ENCODE measurements at regions not wholly inside any gene's neighbourhood (a gene's known extent, or its start where the extent isn't known, plus 50 kb on each side); places are given as distances from the start of the nearest gene placed in this dataset.

- Histone ChIP-seq H3K4me3 (ENCODE audit: insufficient read depth, low read depth, low read length, poor library complexity, severe bottlenecking) (no peak overlapping the region), H3K4me1 (ENCODE audit: control insufficient read depth, insufficient read depth, low read length, poor library complexity, severe bottlenecking) (no peaks in the 10 kb centered on the region), H3K27ac (ENCODE audit: insufficient read depth, low read length, poor library complexity, severe bottlenecking) (no peak overlapping the region), H3K27me3 (replicated peaks; ENCODE audit: control insufficient read depth, insufficient read depth, low read length, poor library complexity, severe bottlenecking) (no peaks in the 10 kb centered on the region), H3K9me3 (ENCODE audit: control insufficient read depth, low read length) (no peaks in the 10 kb centered on the region), H3K36me3 (ENCODE audit: control insufficient read depth, insufficient read depth, low read length) (no peaks in the 10 kb centered on the region)
- no peak for DNase-seq
These were observed 132.3 kb upstream of the PJA1 start for GRCh38 chrX:69297506-69297905.

- DNase-seq, result no peak
- Histone ChIP-seq H3K36me3 (ENCODE audit: control insufficient read depth, insufficient read depth, low read length) (no peaks in the 10 kb centered on the region), H3K4me3 (ENCODE audit: insufficient read depth, low read depth, low read length, poor library complexity, severe bottlenecking) (no peak overlapping the region), H3K27me3 (replicated peaks; ENCODE audit: control insufficient read depth, insufficient read depth, low read length, poor library complexity, severe bottlenecking) (no peaks in the 10 kb centered on the region), H3K9me3 (ENCODE audit: control insufficient read depth, low read length) (no peaks in the 10 kb centered on the region), H3K27ac (ENCODE audit: insufficient read depth, low read length, poor library complexity, severe bottlenecking) (no peak overlapping the region), H3K4me1 (ENCODE audit: control insufficient read depth, insufficient read depth, low read length, poor library complexity, severe bottlenecking) (no peaks in the 10 kb centered on the region)
These were observed 128.7 kb upstream of the PJA1 start for GRCh38 chrX:69293776-69294601.

- Histone ChIP-seq H3K27ac (ENCODE audit: insufficient read depth, low read length, poor library complexity, severe bottlenecking) (no peak overlapping the region), H3K4me3 (ENCODE audit: insufficient read depth, low read depth, low read length, poor library complexity, severe bottlenecking) (no peak overlapping the region), H3K36me3 (ENCODE audit: control insufficient read depth, insufficient read depth, low read length) (no peaks in the 10 kb centered on the region), H3K27me3 (replicated peaks; ENCODE audit: control insufficient read depth, insufficient read depth, low read length, poor library complexity, severe bottlenecking) (no peaks in the 10 kb centered on the region), H3K4me1 (ENCODE audit: control insufficient read depth, insufficient read depth, low read length, poor library complexity, severe bottlenecking) (peaks cover under 1% of the 10 kb centered on the region), H3K9me3 (ENCODE audit: control insufficient read depth, low read length) (no peaks in the 10 kb centered on the region)
- DNase-seq, result no peak
These were observed 125.9 kb upstream of the PJA1 start for GRCh38 chrX:69291116-69291515.

DNA sequence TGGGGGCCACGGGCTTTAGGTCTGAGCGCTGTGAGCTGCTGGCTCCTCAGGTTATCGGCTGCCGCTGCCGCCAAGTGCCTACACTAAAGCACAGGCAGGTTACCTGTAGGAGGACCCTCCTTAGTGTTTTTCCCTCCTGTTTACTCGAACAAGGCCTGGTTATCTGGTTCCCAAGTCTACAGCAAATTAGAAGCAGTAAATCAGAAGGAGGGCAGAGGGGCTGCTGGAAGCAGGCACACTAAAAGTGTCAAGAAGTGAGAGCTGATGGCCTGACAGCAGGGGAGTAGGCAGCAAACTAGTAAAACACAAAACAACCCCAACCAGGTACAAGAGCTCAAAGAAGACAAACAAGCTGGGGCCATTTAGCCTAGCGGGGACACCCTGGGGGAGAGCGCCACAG, 125.0 kb upstream of the PJA1 start:
- no peaks in the 10 kb centered on the region for H3K36me3 ChIP-seq (ENCODE audit: control insufficient read depth, insufficient read depth, low read length)
- no peaks in the 10 kb centered on the region for H3K27me3 ChIP-seq (replicated peaks; ENCODE audit: control insufficient read depth, insufficient read depth, low read length, poor library complexity, severe bottlenecking)
- no peak overlapping the region for H3K4me3 ChIP-seq (ENCODE audit: insufficient read depth, low read depth, low read length, poor library complexity, severe bottlenecking)
- DNase-seq, result no peak
- H3K4me1 ChIP-seq (ENCODE audit: control insufficient read depth, insufficient read depth, low read length, poor library complexity, severe bottlenecking), result peaks cover 4% of the 10 kb centered on the region
- no peaks in the 10 kb centered on the region for H3K9me3 ChIP-seq (ENCODE audit: control insufficient read depth, low read length)
- no peak overlapping the region for H3K27ac ChIP-seq (ENCODE audit: insufficient read depth, low read length, poor library complexity, severe bottlenecking)

DNA sequence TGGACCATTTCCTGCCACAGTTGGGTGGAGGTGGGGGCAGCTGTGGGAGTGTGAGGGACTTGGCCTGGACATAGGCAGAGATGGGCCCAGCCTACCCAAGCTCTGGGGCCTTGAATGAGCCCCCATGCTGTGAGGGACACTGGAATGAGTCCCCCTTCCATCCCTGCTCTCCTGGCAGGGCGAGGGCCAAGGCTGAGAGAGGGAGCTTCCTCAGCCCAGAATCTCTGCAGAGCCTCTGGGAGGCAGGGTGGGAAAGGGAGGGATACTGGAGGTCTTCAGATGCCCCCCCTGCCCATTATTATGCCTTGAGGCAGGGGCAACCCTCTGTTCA, 124.5 kb upstream of the PJA1 start:
- Histone ChIP-seq H3K36me3 (ENCODE audit: control insufficient read depth, insufficient read depth, low read length) (no peaks in the 10 kb centered on the region), H3K4me3 (ENCODE audit: insufficient read depth, low read depth, low read length, poor library complexity, severe bottlenecking) (no peak overlapping the region), H3K27me3 (replicated peaks; ENCODE audit: control insufficient read depth, insufficient read depth, low read length, poor library complexity, severe bottlenecking) (no peaks in the 10 kb centered on the region), H3K4me1 (ENCODE audit: control insufficient read depth, insufficient read depth, low read length, poor library complexity, severe bottlenecking) (peaks cover 4% of the 10 kb centered on the region), H3K27ac (ENCODE audit: insufficient read depth, low read length, poor library complexity, severe bottlenecking) (no peak overlapping the region), H3K9me3 (ENCODE audit: control insufficient read depth, low read length) (no peaks in the 10 kb centered on the region)
- DNase-seq, result no peak

- DNase-seq, result no peak
These were observed 124.0 kb upstream of the PJA1 start for GRCh38 chrX:69289046-69289792.

GRCh38 chrX:69287095-69287494, 121.8 kb upstream of the PJA1 start:
- Histone ChIP-seq H3K4me3 (ENCODE audit: insufficient read depth, low read depth, low read length, poor library complexity, severe bottlenecking) (no peak overlapping the region), H3K27me3 (replicated peaks; ENCODE audit: control insufficient read depth, insufficient read depth, low read length, poor library complexity, severe bottlenecking) (no peaks in the 10 kb centered on the region), H3K9me3 (ENCODE audit: control insufficient read depth, low read length) (no peaks in the 10 kb centered on the region), H3K36me3 (ENCODE audit: control insufficient read depth, insufficient read depth, low read length) (no peaks in the 10 kb centered on the region), H3K4me1 (ENCODE audit: control insufficient read depth, insufficient read depth, low read length, poor library complexity, severe bottlenecking) (peaks cover 4% of the 10 kb centered on the region), H3K27ac (ENCODE audit: insufficient read depth, low read length, poor library complexity, severe bottlenecking) (no peak overlapping the region)
- no peak for DNase-seq

More at GRCh38 chrX:69289046-69289792, 124.0 kb upstream of the PJA1 start:
- Histone ChIP-seq H3K36me3 (ENCODE audit: control insufficient read depth, insufficient read depth, low read length) (no peaks in the 10 kb centered on the region), H3K4me1 (ENCODE audit: control insufficient read depth, insufficient read depth, low read length, poor library complexity, severe bottlenecking) (peaks cover 4% of the 10 kb centered on the region), H3K27me3 (replicated peaks; ENCODE audit: control insufficient read depth, insufficient read depth, low read length, poor library complexity, severe bottlenecking) (no peaks in the 10 kb centered on the region), H3K4me3 (ENCODE audit: insufficient read depth, low read depth, low read length, poor library complexity, severe bottlenecking) (no peak overlapping the region), H3K9me3 (ENCODE audit: control insufficient read depth, low read length) (no peaks in the 10 kb centered on the region), H3K27ac (ENCODE audit: insufficient read depth, low read length, poor library complexity, severe bottlenecking) (no peak overlapping the region)

- Histone ChIP-seq H3K4me1 (ENCODE audit: control insufficient read depth, insufficient read depth, low read length, poor library complexity, severe bottlenecking) (peaks cover 4% of the 10 kb centered on the region), H3K36me3 (ENCODE audit: control insufficient read depth, insufficient read depth, low read length) (no peaks in the 10 kb centered on the region), H3K27me3 (replicated peaks; ENCODE audit: control insufficient read depth, insufficient read depth, low read length, poor library complexity, severe bottlenecking) (no peaks in the 10 kb centered on the region), H3K9me3 (ENCODE audit: control insufficient read depth, low read length) (no peaks in the 10 kb centered on the region), H3K27ac (ENCODE audit: insufficient read depth, low read length, poor library complexity, severe bottlenecking) (no peak overlapping the region), H3K4me3 (ENCODE audit: insufficient read depth, low read depth, low read length, poor library complexity, severe bottlenecking) (no peak overlapping the region)
- no peak for DNase-seq
These were observed 121.3 kb upstream of the PJA1 start for GRCh38 chrX:69286565-69286906.

DNA sequence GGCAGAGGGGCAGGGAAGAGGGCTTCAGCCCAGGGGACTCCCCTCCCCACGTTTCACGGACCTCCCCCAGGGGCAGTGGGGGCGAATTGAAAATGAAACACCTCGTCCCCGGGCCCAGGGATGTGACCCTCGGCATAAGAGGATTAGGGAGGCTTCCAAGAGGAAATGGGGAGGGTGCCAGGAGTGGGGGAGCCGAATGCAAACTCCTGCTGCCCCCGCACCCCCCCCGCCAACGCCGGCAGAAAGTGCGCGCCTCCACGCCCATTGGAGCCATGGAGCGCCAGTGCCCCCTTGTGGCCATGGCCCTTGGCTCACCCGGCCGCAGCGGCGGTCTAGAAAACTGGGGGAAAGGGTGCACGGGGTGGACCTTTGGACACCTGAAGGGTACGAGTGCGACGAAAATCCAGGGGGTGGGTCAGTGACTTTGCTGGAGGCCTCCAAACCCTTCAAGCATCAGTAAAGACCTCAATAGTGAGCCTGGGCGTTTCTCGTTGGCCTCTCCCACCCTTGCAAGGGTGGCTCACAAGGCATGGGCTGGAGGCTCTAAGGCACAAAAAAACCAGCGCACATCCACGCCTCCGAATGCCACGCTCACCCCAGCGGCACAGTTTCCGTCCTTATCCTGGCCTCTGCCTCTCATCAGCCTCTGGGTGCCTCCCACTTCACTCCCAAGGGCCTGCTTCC, 120.8 kb upstream of the PJA1 start:
- Histone ChIP-seq H3K4me1 (ENCODE audit: control insufficient read depth, insufficient read depth, low read length, poor library complexity, severe bottlenecking) (peaks cover 4% of the 10 kb centered on the region), H3K27ac (ENCODE audit: insufficient read depth, low read length, poor library complexity, severe bottlenecking) (no peak overlapping the region), H3K27me3 (replicated peaks; ENCODE audit: control insufficient read depth, insufficient read depth, low read length, poor library complexity, severe bottlenecking) (no peaks in the 10 kb centered on the region), H3K4me3 (ENCODE audit: insufficient read depth, low read depth, low read length, poor library complexity, severe bottlenecking) (peak overlapping the region; percentile 37), H3K9me3 (ENCODE audit: control insufficient read depth, low read length) (no peaks in the 10 kb centered on the region), H3K36me3 (ENCODE audit: control insufficient read depth, insufficient read depth, low read length) (no peaks in the 10 kb centered on the region)
- peak; percentile 6 to 25 (median 22) for DNase-seq

DNA sequence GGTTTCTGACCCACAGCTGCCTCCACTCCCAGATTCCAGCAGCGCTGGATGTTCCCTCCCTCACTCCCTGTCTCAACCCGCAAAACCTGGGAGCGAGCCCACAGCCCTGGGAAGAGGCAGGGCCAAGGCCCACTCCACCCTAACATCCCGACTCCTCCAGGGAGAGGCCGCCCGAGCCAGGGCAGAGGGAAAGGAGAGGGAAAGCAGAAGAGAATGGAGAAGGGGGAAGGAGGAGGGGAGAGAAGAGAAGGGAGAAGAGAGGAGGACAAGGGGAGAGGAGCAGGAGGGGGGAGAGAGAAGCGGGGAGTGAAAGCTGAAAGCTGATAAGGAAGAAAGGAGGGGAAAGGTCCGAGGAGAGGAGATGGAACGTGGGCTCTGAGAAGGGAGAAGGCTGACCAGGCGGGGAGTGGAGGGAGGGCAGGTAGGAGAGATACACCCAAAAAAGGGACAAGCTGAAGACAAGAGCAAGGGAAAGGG, 120.2 kb upstream of the PJA1 start:
- H3K36me3 ChIP-seq (ENCODE audit: control insufficient read depth, insufficient read depth, low read length), result no peaks in the 10 kb centered on the region
- H3K9me3 ChIP-seq (ENCODE audit: control insufficient read depth, low read length), result no peaks in the 10 kb centered on the region
- peaks cover 4% of the 10 kb centered on the region for H3K4me1 ChIP-seq (ENCODE audit: control insufficient read depth, insufficient read depth, low read length, poor library complexity, severe bottlenecking)
- H3K27me3 ChIP-seq (replicated peaks; ENCODE audit: control insufficient read depth, insufficient read depth, low read length, poor library complexity, severe bottlenecking), result no peaks in the 10 kb centered on the region
- peak overlapping the region; percentile 37 for H3K4me3 ChIP-seq (ENCODE audit: insufficient read depth, low read depth, low read length, poor library complexity, severe bottlenecking)
- no peak overlapping the region for H3K27ac ChIP-seq (ENCODE audit: insufficient read depth, low read length, poor library complexity, severe bottlenecking)
- no peak for DNase-seq

Data from effector memory CD4-positive, alpha-beta T cell (primary cell).